WERI-Rb-1 (cell line): ENCODE measurements at regions not wholly inside any gene's neighbourhood (a gene's known extent, or its start where the extent isn't known, plus 50 kb on each side); places are given as distances from the start of the nearest gene placed in this dataset.

Experiments used
- DNase-seq: peaks from one replicate; pipeline ENCODE4 v3.0.0-alpha.2; 2020
- H3K27ac ChIP-seq: fragments of 250-450 bp; sonication (Bioruptor Pico); 2 replicates; pipeline ENCODE4 v1.5.1; 2020; ENCODE audit warnings: mild to moderate bottlenecking, moderate library complexity
- H3K27me3 ChIP-seq: fragments of 250-450 bp; sonication (Bioruptor Pico); 2 replicates; pipeline ENCODE4 v1.5.1; 2021; ENCODE audit warnings: mild to moderate bottlenecking, low read depth, moderate library complexity; ENCODE audit not compliant: insufficient read depth, severe bottlenecking
- H3K36me3 ChIP-seq: fragments of 250-450 bp; sonication (Bioruptor Pico); 2 replicates; pipeline ENCODE4 v1.5.1; 2020; ENCODE audit warnings: mild to moderate bottlenecking, moderate library complexity
- H3K4me3 ChIP-seq: 2 replicates; pipeline ENCODE4 v1.5.1; 2011; ENCODE audit warnings: low read depth, mild to moderate bottlenecking, control low read depth, low read length
- H3K9me3 ChIP-seq: fragments of 250-450 bp; sonication (Bioruptor Pico); 2 replicates; pipeline ENCODE4 v1.5.1; 2021; ENCODE audit warnings: mild to moderate bottlenecking, moderate library complexity; ENCODE audit not compliant: severe bottlenecking
- TF ChIP-seq, protein P1 (sequence below): IDR thresholded peaks from 2 replicates; pipeline ENCODE4 v1.5.1; 2011; ENCODE audit warnings: low read depth, mild to moderate bottlenecking, control low read depth, inconsistent platforms, low read length

DNA sequence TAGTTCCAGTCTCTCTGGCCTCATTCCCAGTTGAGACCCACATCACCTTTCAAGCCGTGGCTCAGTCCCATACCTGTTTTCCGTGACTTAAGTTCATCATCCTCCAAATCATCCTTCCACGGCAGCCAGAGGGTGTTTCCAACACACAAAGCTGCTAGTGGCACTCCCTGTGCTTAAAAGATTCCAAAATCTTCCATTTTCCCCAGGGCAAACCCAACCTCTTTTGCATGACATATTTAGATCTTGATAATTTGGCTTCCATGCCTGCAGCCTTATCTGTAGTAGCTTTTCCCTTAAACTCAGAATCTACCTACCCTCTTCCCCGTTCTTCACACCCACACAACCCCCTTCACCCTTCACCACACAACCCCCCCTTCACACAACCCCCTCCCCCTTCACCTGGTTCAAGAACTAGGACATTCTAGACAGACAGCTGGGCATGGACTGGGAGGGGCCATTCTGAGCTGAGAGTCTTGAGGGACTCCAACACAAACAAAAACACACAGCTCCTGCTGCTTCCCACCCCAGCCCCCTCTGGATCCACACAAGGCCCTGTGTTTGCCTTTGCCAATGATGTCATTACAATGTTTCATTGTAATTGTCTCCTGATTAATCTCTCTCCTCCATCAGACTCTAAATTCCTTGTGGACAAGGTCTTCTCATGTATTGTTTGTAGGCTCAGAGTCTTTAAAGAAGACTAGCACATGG, 268.2 kb downstream of the SH3GL2 start:
- TF ChIP-seq, protein P1, sequence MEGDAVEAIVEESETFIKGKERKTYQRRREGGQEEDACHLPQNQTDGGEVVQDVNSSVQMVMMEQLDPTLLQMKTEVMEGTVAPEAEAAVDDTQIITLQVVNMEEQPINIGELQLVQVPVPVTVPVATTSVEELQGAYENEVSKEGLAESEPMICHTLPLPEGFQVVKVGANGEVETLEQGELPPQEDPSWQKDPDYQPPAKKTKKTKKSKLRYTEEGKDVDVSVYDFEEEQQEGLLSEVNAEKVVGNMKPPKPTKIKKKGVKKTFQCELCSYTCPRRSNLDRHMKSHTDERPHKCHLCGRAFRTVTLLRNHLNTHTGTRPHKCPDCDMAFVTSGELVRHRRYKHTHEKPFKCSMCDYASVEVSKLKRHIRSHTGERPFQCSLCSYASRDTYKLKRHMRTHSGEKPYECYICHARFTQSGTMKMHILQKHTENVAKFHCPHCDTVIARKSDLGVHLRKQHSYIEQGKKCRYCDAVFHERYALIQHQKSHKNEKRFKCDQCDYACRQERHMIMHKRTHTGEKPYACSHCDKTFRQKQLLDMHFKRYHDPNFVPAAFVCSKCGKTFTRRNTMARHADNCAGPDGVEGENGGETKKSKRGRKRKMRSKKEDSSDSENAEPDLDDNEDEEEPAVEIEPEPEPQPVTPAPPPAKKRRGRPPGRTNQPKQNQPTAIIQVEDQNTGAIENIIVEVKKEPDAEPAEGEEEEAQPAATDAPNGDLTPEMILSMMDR = no peak
- H3K9me3 ChIP-seq = no peaks in the 10 kb centered on the region
- H3K4me3 ChIP-seq = no peak overlapping the region
- H3K36me3 ChIP-seq = no peaks in the 10 kb centered on the region
- DNase-seq = no peak
- no peak overlapping the region for H3K27ac ChIP-seq
- no peaks in the 10 kb centered on the region for H3K27me3 ChIP-seq

DNA sequence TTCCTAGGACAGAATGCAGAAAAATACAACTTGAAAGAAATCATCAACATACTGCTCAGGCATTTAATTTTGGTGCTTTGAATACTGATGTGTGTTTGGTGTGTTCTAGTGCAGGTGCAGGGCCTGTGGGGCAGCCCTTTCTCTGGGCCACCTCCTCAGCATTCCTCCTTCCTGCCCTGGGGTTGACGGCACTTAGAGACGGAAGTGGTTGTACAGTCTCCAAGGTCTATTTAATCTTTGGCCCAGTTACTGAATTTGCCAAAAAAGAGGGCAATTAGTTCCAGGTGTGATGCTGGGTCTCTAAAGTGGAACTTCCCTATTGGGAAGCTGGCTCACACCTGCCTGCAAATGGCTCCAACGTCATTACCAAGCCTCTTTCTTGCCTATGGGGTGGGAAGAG, 269.0 kb downstream of the SH3GL2 start:
- Histone ChIP-seq H3K27me3 (no peaks in the 10 kb centered on the region), H3K27ac (no peak overlapping the region), H3K36me3 (no peaks in the 10 kb centered on the region), H3K4me3 (no peak overlapping the region), H3K9me3 (no peaks in the 10 kb centered on the region)
- no peak for DNase-seq
- TF ChIP-seq, protein P1 = no peak

DNA sequence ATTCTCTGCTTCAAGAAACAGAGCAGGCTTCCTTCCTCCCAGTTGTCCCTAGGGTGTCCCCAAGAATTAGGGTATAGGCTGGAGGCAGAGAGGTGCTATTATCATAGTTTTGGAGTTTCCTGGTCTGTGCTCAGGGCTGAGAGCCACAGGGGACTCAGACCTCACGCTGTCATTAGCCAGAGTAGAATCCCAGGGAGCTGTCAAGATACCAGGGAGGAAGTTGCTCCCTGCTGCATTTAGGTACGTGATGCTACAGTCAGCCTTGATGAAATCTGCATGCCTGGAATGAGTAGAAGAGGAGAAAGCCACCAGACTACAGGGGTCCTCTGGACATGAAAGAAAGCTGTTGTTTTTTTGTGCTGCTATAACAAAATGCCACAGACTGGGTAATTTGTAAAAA, 273.2 kb downstream of the SH3GL2 start:
- no peaks in the 10 kb centered on the region for H3K9me3 ChIP-seq
- TF ChIP-seq, protein P1 = no peak
- no peaks in the 10 kb centered on the region for H3K27me3 ChIP-seq
- no peak overlapping the region for H3K4me3 ChIP-seq
- no peaks in the 10 kb centered on the region for H3K36me3 ChIP-seq
- DNase-seq = no peak
- no peak overlapping the region for H3K27ac ChIP-seq

DNA sequence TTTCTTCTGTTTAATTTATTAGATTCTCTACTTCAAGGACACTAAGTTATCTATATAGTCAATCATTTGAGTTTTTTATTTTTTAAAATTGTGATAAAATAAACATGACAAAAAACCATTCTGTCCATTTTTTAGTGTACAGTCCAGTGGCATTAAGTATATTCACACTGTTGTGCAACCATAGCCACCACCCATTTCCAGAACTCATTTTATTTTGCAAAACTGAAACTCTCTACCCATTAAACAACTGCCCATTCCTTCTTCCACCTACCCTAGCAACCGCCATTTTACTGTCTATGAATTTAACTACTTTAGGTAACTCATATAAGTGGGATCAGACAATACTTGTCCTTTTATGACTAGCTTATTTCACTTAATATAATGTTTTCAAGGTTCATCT, 275.6 kb downstream of the SH3GL2 start:
- H3K27ac ChIP-seq = no peak overlapping the region
- no peak for DNase-seq
- H3K9me3 ChIP-seq = no peaks in the 10 kb centered on the region
- no peaks in the 10 kb centered on the region for H3K36me3 ChIP-seq
- H3K4me3 ChIP-seq = no peak overlapping the region
- H3K27me3 ChIP-seq = no peaks in the 10 kb centered on the region
- TF ChIP-seq, protein P1 = no peak

DNA sequence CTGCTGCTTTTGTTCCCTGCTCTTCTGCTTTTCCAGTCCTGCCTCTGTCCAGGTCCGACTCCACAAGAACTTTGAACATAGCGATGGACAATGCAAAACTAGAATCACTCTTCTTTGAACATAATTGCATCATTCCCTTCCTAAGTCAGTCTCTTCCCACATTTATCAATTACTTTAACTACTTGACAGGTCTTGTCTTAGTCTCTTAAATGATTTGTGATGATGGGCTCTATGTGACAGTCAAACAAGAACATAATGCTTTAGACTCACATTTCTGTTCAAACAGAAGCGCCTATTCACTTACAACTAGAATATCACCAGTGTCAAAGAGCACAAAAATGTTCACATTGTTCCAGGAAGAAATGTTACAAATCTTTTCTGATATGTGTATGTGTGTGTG, 278.1 kb downstream of the SH3GL2 start:
- no peaks in the 10 kb centered on the region for H3K36me3 ChIP-seq
- H3K27me3 ChIP-seq = no peaks in the 10 kb centered on the region
- TF ChIP-seq, protein P1 = no peak

DNA sequence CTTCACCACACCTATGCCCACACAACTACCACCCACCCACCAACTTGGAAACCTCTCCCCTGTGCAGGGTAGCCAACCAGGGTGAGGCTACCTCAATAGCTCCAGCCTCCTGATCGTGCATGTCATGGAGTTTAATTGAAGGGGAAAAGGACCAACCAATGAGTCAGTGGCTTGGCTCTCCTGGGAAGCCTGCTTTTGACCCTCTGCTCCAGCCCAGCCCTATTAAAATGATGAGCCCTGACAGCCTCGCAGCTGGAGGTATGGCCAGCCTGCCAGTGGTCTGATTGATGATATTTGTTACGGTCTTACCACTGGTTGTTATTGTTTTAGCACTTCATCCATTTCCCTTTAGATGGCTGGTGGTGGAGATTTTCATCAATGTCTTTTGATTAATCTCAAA, 280.4 kb downstream of the SH3GL2 start:
- H3K27ac ChIP-seq = no peak overlapping the region
- no peak overlapping the region for H3K4me3 ChIP-seq
- H3K36me3 ChIP-seq = no peaks in the 10 kb centered on the region
- DNase-seq = no peak
- H3K9me3 ChIP-seq = no peaks in the 10 kb centered on the region
- no peaks in the 10 kb centered on the region for H3K27me3 ChIP-seq
- TF ChIP-seq, protein P1 = no peak

More for the DNA sequence above, 278.1 kb downstream of the SH3GL2 start:
- no peak overlapping the region for H3K4me3 ChIP-seq
- H3K27ac ChIP-seq = no peak overlapping the region
- DNase-seq = no peak
- H3K9me3 ChIP-seq = no peaks in the 10 kb centered on the region
